Upper lobe of left lung (tissue), 6 donors: ENCODE measurements at regions not wholly inside any gene's neighbourhood (a gene's known extent, or its start where the extent isn't known, plus 50 kb on each side); places are given as distances from the start of the nearest gene placed in this dataset.

Source experiments
- ATAC-seq, 2 donors: fragments of 200-7000 bp; cut with Tn5 transposase; one replicate each; pipeline ENCODE4 v1.9.1; 2022; ENCODE audit warnings: mild to moderate bottlenecking in 2 of 2, moderate library complexity in 2 of 2; ENCODE audit not compliant: low FRiP score in 2 of 2
- DNase-seq, 2 donors: peaks; one replicate each; pipeline ENCODE4 v3.0.0-alpha.2; 2019 to 2020
- H3K27ac ChIP-seq, 4 donors: fragments of 200-600 bp; sonication (generic); one replicate each; pipeline ENCODE4 v1.5.1; 2016 to 2019
- H3K27me3 ChIP-seq, 4 donors: fragments of 200-600 bp; sonication (generic); one replicate each; pipeline ENCODE4 v1.5.1; 2017 to 2019
- H3K36me3 ChIP-seq, 4 donors: fragments of 200-600 bp; sonication (generic); one replicate each; pipeline ENCODE4 v1.5.1; 2016 to 2019
- H3K4me1 ChIP-seq, 4 donors: fragments of 200-600 bp; sonication (generic); one replicate each; pipeline ENCODE4 v1.5.1; 2018 to 2019
- H3K4me3 ChIP-seq, 4 donors: fragments of 200-600 bp; sonication (generic); one replicate each; pipeline ENCODE4 v1.5.1; 2017 to 2019; ENCODE audit warnings: mild to moderate bottlenecking in 2 of 4, moderate library complexity in 1 of 4
- H3K9me3 ChIP-seq, 4 donors: fragments of 200-600 bp; sonication (generic); one replicate each; pipeline ENCODE4 v1.5.1; 2018 to 2019
- EP300 ChIP-seq, 4 donors: sonication (generic); formaldehyde crosslinking; IDR thresholded peaks; one replicate each; pipeline ENCODE4 v1.5.1; 2017; ENCODE audit warnings: antibody characterized with exemption in 4 of 4, control low read depth in 2 of 4
- POLR2A ChIP-seq, 4 donors: fragments of 450-650 bp; IDR thresholded peaks; one replicate each; pipeline ENCODE4 v1.5.1; 2016 to 2017; ENCODE audit warnings: antibody characterized with exemption in 4 of 4, mild to moderate bottlenecking in 2 of 4
- POLR2AphosphoS5 ChIP-seq, 2 donors: sonication (generic); formaldehyde crosslinking; IDR thresholded peaks; one replicate each; pipeline ENCODE4 v1.5.1; 2017; ENCODE audit warnings: antibody characterized with exemption in 2 of 2
- WGBS, 2 donors: methylation state at CpG; one replicate each; pipeline ENCODE4 v1.1.5; 2017 to 2018; 5-methylcytosine and 5-hydroxymethylcytosine counted together
- TF ChIP-seq, protein P1 (sequence below), 6 experiments: fragments of 450-650 bp in 4 of 6; fragments of 200-600 bp in 2 of 6; sonication (generic) in 2 of 6; IDR thresholded peaks; one replicate each; pipeline ENCODE4 v1.5.1; 2016 to 2019; ENCODE audit warnings: antibody characterized with exemption in 6 of 6
- donor health status: DM: no; HTN: no; CAD: no; lungs with moderate emphysema.
- donor health status: DM: no; HTN: yes; CAD: no; lungs with severe emphysema.

- WGBS, 2 donors, result 85% methylated on average over 3 of the region's 3 CpGs
- Histone ChIP-seq H3K36me3 (no peaks in the 10 kb centered on the region), H3K4me3 (no peak overlapping the region), H3K27me3 (no peaks in the 10 kb centered on the region), H3K9me3 (peaks cover 0 to 7% (median 4%) of the 10 kb centered on the region in 4 donors), H3K4me1 (no peaks in the 10 kb centered on the region), H3K27ac (no peak overlapping the region)
- ATAC-seq (no peak), DNase-seq (no peak)
- no peak for TF ChIP-seq EP300 (IDR thresholded peaks at IDR 0.05)
- TF ChIP-seq POLR2AphosphoS5 (IDR thresholded peaks at IDR 0.05), result no peak
- TF ChIP-seq POLR2A (IDR thresholded peaks at IDR 0.05), result no peak
Observed at GRCh38 chr12:90489141-90489540, 465.8 kb downstream of the CCER1 start.

DNA sequence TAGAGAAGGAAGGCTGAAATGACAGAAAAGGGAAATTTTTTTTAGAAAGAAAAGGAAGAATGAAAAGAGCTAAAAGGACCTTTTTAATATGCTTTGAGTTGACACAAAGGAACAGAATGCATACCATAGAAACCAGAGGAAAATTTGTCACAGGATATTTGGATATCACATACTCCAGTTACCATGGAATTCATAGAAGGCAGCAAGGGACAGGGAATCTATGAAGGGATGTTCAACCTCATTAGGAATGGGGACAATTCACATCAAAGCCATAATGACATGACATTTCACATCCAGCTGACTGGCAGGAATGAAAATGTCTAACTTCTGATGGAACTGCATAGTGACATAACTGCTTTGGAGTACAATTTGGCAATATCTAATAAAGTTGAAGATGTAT is 469.4 kb downstream of the CCER1 start:
- H3K9me3 ChIP-seq, result peaks cover 0 to 7% (median 4%) of the 10 kb centered on the region in 4 donors
- no peaks in the 10 kb centered on the region for H3K27me3 ChIP-seq
- ATAC-seq (no peak), DNase-seq (no peak)
- H3K4me3 ChIP-seq, result no peak overlapping the region
- no peak overlapping the region for H3K27ac ChIP-seq
- H3K36me3 ChIP-seq, result no peaks in the 10 kb centered on the region
- TF ChIP-seq POLR2A (IDR thresholded peaks at IDR 0.05) (no peak), EP300 (IDR thresholded peaks at IDR 0.05) (no peak), POLR2AphosphoS5 (IDR thresholded peaks at IDR 0.05) (no peak)
- TF ChIP-seq, protein P1, sequence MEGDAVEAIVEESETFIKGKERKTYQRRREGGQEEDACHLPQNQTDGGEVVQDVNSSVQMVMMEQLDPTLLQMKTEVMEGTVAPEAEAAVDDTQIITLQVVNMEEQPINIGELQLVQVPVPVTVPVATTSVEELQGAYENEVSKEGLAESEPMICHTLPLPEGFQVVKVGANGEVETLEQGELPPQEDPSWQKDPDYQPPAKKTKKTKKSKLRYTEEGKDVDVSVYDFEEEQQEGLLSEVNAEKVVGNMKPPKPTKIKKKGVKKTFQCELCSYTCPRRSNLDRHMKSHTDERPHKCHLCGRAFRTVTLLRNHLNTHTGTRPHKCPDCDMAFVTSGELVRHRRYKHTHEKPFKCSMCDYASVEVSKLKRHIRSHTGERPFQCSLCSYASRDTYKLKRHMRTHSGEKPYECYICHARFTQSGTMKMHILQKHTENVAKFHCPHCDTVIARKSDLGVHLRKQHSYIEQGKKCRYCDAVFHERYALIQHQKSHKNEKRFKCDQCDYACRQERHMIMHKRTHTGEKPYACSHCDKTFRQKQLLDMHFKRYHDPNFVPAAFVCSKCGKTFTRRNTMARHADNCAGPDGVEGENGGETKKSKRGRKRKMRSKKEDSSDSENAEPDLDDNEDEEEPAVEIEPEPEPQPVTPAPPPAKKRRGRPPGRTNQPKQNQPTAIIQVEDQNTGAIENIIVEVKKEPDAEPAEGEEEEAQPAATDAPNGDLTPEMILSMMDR (IDR thresholded peaks at IDR 0.05), result no peak
- H3K4me1 ChIP-seq, result no peaks in the 10 kb centered on the region

GRCh38 chr12:90484094-90484493 is 470.9 kb downstream of the CCER1 start:
- ATAC-seq (no peak), DNase-seq (no peak)
- Histone ChIP-seq H3K4me1 (no peaks in the 10 kb centered on the region), H3K27me3 (no peaks in the 10 kb centered on the region), H3K36me3 (no peaks in the 10 kb centered on the region), H3K9me3 (no peaks in the 10 kb centered on the region), H3K27ac (no peak overlapping the region), H3K4me3 (no peak overlapping the region)
- 31 to 70% methylated on average over 2 of the region's 2 CpGs for WGBS, 2 donors
- no peak for TF ChIP-seq POLR2AphosphoS5 (IDR thresholded peaks at IDR 0.05)
- TF ChIP-seq EP300 (IDR thresholded peaks at IDR 0.05), result no peak
- TF ChIP-seq POLR2A (IDR thresholded peaks at IDR 0.05), result no peak
- TF ChIP-seq, protein P1 (IDR thresholded peaks at IDR 0.05), result no peak

GRCh38 chr12:90481748-90482147 is 473.2 kb downstream of the CCER1 start:
- Histone ChIP-seq H3K27ac (no peak overlapping the region), H3K4me3 (no peak overlapping the region), H3K36me3 (no peaks in the 10 kb centered on the region), H3K27me3 (no peaks in the 10 kb centered on the region), H3K4me1 (no peaks in the 10 kb centered on the region), H3K9me3 (no peaks in the 10 kb centered on the region)
- TF ChIP-seq POLR2A (IDR thresholded peaks at IDR 0.05), result no peak
- no peak for TF ChIP-seq POLR2AphosphoS5 (IDR thresholded peaks at IDR 0.05)
- TF ChIP-seq, protein P1 (IDR thresholded peaks at IDR 0.05), result no peak
- TF ChIP-seq EP300 (IDR thresholded peaks at IDR 0.05), result no peak
- WGBS, 2 donors, result 29 to 52% methylated on average over 1 of the region's 1 CpG
- ATAC-seq (no peak), DNase-seq (no peak)

DNA sequence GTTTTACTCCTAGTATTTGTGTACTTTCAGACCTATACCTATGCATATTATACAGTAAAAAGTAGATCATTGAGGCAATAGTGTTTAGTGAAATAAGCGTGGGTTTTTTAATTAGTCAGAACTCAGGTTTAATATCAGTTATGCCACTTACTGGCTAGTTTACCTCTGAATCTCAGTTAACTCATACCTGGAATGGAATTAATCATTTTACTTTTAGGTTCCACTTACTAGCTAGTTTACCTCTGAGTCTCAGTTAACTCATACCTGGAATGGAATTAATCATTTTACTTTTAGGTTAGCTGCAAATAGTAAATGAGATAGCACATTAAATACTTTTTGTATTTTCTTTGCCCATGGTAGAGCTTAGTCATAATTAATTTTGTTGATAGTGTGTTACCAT is 475.7 kb downstream of the CCER1 start:
- DNase-seq, result no peak
- Histone ChIP-seq H3K27ac (no peak overlapping the region), H3K27me3 (no peaks in the 10 kb centered on the region), H3K9me3 (no peaks in the 10 kb centered on the region), H3K4me1 (no peaks in the 10 kb centered on the region), H3K36me3 (no peaks in the 10 kb centered on the region), H3K4me3 (no peak overlapping the region)
- no peak for TF ChIP-seq POLR2A (IDR thresholded peaks at IDR 0.05)
- TF ChIP-seq, protein P1 (IDR thresholded peaks at IDR 0.05), result no peak
- TF ChIP-seq POLR2AphosphoS5 (IDR thresholded peaks at IDR 0.05), result no peak
- no peak for TF ChIP-seq EP300 (IDR thresholded peaks at IDR 0.05)
- 88 to 100% methylated on average over 1 of the region's 1 CpG for WGBS, 2 donors
- no peak for ATAC-seq
